ENCODE measurements at regions not wholly inside any gene's neighbourhood (a gene's known extent, or its start where the extent isn't known, plus 50 kb on each side); places are given as distances from the start of the nearest gene placed in this dataset.

DNA sequence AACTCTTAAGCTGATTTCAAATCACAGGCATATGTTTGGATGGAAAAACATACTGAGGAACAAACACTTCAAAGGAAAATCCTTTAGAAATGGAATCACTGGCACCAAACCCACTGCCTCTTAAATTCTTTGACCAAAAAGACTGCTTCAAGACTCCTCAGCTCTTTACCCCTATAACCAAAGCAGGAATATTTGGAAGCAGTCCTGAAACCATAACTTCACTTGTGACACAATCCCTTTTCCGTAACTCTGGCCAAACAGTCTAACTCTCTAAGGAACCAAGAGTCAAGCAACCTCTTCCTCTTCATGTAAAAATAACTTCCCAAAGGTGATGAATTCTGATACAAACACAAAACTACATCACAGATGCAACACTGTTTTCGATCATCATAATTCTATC, 104.3 kb downstream of the MTERF1 start:
- Mint-ChIP-seq H3K4me3 (ENCODE audit: unreplicated experiment) (no peak overlapping the region), H3K36me3 (ENCODE audit: low read depth, unreplicated experiment) (no peaks in the 10 kb centered on the region), H3K9me3 (ENCODE audit: unreplicated experiment) (no peaks in the 10 kb centered on the region), H3K4me1 (ENCODE audit: unreplicated experiment) (no peaks in the 10 kb centered on the region), H3K27me3 (ENCODE audit: unreplicated experiment) (no peaks in the 10 kb centered on the region), H3K27ac (ENCODE audit: unreplicated experiment) (no peak overlapping the region)
- TF ChIP-seq, protein P1, sequence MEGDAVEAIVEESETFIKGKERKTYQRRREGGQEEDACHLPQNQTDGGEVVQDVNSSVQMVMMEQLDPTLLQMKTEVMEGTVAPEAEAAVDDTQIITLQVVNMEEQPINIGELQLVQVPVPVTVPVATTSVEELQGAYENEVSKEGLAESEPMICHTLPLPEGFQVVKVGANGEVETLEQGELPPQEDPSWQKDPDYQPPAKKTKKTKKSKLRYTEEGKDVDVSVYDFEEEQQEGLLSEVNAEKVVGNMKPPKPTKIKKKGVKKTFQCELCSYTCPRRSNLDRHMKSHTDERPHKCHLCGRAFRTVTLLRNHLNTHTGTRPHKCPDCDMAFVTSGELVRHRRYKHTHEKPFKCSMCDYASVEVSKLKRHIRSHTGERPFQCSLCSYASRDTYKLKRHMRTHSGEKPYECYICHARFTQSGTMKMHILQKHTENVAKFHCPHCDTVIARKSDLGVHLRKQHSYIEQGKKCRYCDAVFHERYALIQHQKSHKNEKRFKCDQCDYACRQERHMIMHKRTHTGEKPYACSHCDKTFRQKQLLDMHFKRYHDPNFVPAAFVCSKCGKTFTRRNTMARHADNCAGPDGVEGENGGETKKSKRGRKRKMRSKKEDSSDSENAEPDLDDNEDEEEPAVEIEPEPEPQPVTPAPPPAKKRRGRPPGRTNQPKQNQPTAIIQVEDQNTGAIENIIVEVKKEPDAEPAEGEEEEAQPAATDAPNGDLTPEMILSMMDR (IDR thresholded peaks at IDR 0.05; ENCODE audit: unreplicated experiment): no peak
- DNase-seq (ENCODE audit: low spot score): no peak

DNA sequence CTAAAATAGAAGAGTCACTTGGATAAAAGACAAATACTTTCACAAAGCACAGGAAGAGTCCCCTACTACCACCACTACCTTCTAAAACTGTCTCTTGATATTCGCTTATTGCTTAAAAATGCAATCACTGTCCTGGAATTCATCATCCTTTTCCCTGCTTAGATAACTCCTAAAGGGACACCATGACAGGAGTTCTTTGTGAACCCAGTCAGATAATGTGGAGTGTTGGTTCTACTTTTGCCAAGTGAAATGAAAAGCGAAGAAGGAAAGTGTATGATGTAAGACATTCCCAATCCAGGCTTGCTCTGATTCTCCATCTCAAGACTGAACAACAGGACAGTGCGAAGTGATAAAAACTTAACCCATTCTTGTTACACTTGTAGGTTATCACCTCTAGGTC, 103.0 kb downstream of the MTERF1 start:
- no peaks in the 10 kb centered on the region for H3K4me1 Mint-ChIP-seq (ENCODE audit: unreplicated experiment)
- DNase-seq (ENCODE audit: low spot score): no peak
- no peaks in the 10 kb centered on the region for H3K9me3 Mint-ChIP-seq (ENCODE audit: unreplicated experiment)
- H3K36me3 Mint-ChIP-seq (ENCODE audit: low read depth, unreplicated experiment): no peaks in the 10 kb centered on the region
- no peaks in the 10 kb centered on the region for H3K27me3 Mint-ChIP-seq (ENCODE audit: unreplicated experiment)
- H3K27ac Mint-ChIP-seq (ENCODE audit: unreplicated experiment): no peak overlapping the region
- TF ChIP-seq, protein P1 (IDR thresholded peaks at IDR 0.05; ENCODE audit: unreplicated experiment): no peak
- no peak overlapping the region for H3K4me3 Mint-ChIP-seq (ENCODE audit: unreplicated experiment)

DNA sequence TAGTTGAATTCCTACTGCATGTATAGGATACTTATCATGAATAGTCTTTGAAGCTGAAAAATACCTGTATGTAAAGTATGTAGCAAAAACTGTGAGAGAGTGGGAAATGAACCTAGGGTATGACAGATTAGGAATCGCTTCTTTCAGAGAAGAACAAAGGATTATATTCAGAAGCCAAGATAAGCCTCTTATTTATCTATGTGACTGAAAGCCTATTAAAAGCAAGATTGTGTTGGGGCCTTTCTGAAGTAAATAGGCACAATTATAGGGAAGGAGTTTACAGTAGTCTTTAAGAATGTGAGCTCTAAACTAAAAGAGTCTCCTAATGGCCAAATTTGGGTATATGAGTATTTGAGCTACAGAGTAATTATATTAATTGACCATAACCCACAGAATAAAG, 102.1 kb downstream of the MTERF1 start:
- no peaks in the 10 kb centered on the region for H3K27me3 Mint-ChIP-seq (ENCODE audit: unreplicated experiment)
- DNase-seq (ENCODE audit: low spot score): no peak
- no peaks in the 10 kb centered on the region for H3K4me1 Mint-ChIP-seq (ENCODE audit: unreplicated experiment)
- no peaks in the 10 kb centered on the region for H3K36me3 Mint-ChIP-seq (ENCODE audit: low read depth, unreplicated experiment)
- TF ChIP-seq, protein P1 (IDR thresholded peaks at IDR 0.05; ENCODE audit: unreplicated experiment): no peak
- no peak overlapping the region for H3K4me3 Mint-ChIP-seq (ENCODE audit: unreplicated experiment)
- no peak overlapping the region for H3K27ac Mint-ChIP-seq (ENCODE audit: unreplicated experiment)
- no peaks in the 10 kb centered on the region for H3K9me3 Mint-ChIP-seq (ENCODE audit: unreplicated experiment)

DNA sequence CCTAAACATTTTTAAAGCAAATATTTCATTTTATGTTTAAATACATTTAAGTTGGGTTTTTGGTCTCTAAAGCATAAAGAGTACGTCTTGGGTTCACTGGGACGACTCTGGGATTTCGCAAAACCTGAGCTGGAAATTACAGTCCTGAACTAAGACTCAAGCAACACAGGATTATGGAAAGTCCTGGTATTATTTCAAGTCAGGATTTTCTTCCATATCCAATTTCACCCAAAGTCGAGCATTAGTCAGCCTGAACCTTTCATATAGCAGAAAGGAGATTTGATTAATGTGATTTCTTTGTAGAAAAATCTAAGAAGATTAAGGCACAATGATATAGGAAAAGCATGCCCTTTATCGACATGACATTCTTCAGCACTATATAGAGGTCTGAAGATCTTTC, 100.0 kb downstream of the MTERF1 start:
- H3K36me3 Mint-ChIP-seq (ENCODE audit: low read depth, unreplicated experiment): no peaks in the 10 kb centered on the region
- peaks cover 2% of the 10 kb centered on the region for H3K27me3 Mint-ChIP-seq (ENCODE audit: unreplicated experiment)
- H3K4me3 Mint-ChIP-seq (ENCODE audit: unreplicated experiment): no peak overlapping the region
- H3K9me3 Mint-ChIP-seq (ENCODE audit: unreplicated experiment): no peaks in the 10 kb centered on the region
- no peak for DNase-seq (ENCODE audit: low spot score)
- TF ChIP-seq, protein P1 (IDR thresholded peaks at IDR 0.05; ENCODE audit: unreplicated experiment): no peak
- H3K4me1 Mint-ChIP-seq (ENCODE audit: unreplicated experiment): no peaks in the 10 kb centered on the region
- no peak overlapping the region for H3K27ac Mint-ChIP-seq (ENCODE audit: unreplicated experiment)

DNA sequence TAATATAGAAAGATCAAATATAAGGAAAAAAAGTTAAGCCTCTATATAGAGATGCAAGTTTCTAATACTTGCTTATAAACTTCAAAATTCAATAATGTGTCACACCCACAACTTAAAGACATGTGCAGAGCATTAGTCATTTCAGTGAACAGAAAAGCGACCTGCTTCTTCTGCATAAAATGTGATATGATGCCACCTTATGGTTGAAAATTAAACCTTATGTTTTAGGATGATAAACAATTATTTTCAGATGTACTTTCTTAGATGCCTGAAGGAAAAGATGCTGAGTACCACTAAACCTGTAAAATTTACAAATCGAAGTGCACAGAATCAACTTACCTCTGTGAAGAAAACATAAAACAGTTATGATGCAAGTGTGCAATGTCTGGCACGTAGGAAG, 96.0 kb downstream of the MTERF1 start:
- no peaks in the 10 kb centered on the region for H3K4me1 Mint-ChIP-seq (ENCODE audit: unreplicated experiment)
- H3K27me3 Mint-ChIP-seq (ENCODE audit: unreplicated experiment): peaks cover 2% of the 10 kb centered on the region
- no peaks in the 10 kb centered on the region for H3K36me3 Mint-ChIP-seq (ENCODE audit: low read depth, unreplicated experiment)
- DNase-seq (ENCODE audit: low spot score): no peak
- H3K9me3 Mint-ChIP-seq (ENCODE audit: unreplicated experiment): no peaks in the 10 kb centered on the region
- TF ChIP-seq, protein P1 (IDR thresholded peaks at IDR 0.05; ENCODE audit: unreplicated experiment): no peak
- H3K4me3 Mint-ChIP-seq (ENCODE audit: unreplicated experiment): no peak overlapping the region
- H3K27ac Mint-ChIP-seq (ENCODE audit: unreplicated experiment): no peak overlapping the region
